IPS-15b (cell line): ENCODE measurements at regions not wholly inside any gene's neighbourhood (a gene's known extent, or its start where the extent isn't known, plus 50 kb on each side); places are given as distances from the start of the nearest gene placed in this dataset.

Experiments
- H3K27me3 ChIP-seq: one replicate; pipeline ENCODE4 v1.6.1; 2013; ENCODE audit warnings: low read length; ENCODE audit not compliant: control insufficient read depth, insufficient read depth
- H3K36me3 ChIP-seq: one replicate; pipeline ENCODE4 v1.6.1; 2013; ENCODE audit warnings: low read length; ENCODE audit not compliant: control insufficient read depth, insufficient read depth
- H3K4me1 ChIP-seq: one replicate; pipeline ENCODE4 v1.6.1; 2013; ENCODE audit warnings: mild to moderate bottlenecking, low read length; ENCODE audit not compliant: control insufficient read depth, insufficient read depth
- H3K4me3 ChIP-seq: one replicate; pipeline ENCODE4 v1.5.1; 2013; ENCODE audit warnings: low read depth, low read length
- H3K9ac ChIP-seq: one replicate; pipeline ENCODE4 v1.6.1; 2013; ENCODE audit warnings: low read depth, mild to moderate bottlenecking, low read length
- H3K9me3 ChIP-seq: one replicate; pipeline ENCODE4 v1.6.1; 2013; ENCODE audit warnings: mild to moderate bottlenecking, low read length; ENCODE audit not compliant: control insufficient read depth, insufficient read depth

- no peaks in the 10 kb centered on the region for H3K27me3 ChIP-seq
- no peaks in the 10 kb centered on the region for H3K36me3 ChIP-seq
- peaks cover 3% of the 10 kb centered on the region for H3K4me1 ChIP-seq
- H3K9ac ChIP-seq = no peak overlapping the region
- H3K9me3 ChIP-seq = no peaks in the 10 kb centered on the region
- no peak overlapping the region for H3K4me3 ChIP-seq
These were observed 572.7 kb downstream of the FGF9 start for GRCh38 chr13:22243469-22244163.

DNA sequence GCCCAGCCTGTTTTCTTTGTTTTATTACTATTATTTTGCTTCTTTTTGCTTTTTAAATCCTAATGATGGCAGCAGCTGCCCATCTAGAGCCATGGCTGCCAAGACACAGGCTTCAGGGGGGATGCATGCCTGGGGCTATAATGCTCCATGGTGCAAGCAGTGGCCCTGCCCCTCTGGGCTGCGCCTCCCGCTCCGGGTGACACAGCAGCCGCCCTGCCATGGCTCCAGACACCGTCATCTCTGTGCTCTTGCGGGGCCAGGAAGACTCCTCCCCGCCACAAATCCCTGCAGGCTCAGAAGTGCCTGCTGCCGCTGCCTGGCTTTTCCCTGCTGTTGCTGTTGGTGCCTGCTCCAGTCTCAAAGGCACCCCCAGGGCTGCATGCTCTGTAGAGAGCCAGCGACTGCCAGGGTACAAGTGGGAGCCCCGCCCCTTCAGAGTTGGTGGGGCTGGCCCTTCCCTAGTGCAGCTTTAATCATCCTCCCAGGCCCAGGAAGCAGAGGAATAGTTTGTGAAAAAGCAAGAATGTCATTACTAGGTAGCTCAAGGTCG, 581.5 kb downstream of the FGF9 start:
- H3K27me3 ChIP-seq = no peaks in the 10 kb centered on the region
- no peak overlapping the region for H3K9ac ChIP-seq
- no peak overlapping the region for H3K4me3 ChIP-seq
- no peaks in the 10 kb centered on the region for H3K9me3 ChIP-seq
- no peaks in the 10 kb centered on the region for H3K36me3 ChIP-seq
- no peaks in the 10 kb centered on the region for H3K4me1 ChIP-seq

- no peaks in the 10 kb centered on the region for H3K27me3 ChIP-seq
- H3K9ac ChIP-seq = no peak overlapping the region
- no peak overlapping the region for H3K4me3 ChIP-seq
- H3K4me1 ChIP-seq = no peaks in the 10 kb centered on the region
- H3K36me3 ChIP-seq = no peaks in the 10 kb centered on the region
- no peaks in the 10 kb centered on the region for H3K9me3 ChIP-seq
These were observed 582.2 kb downstream of the FGF9 start for GRCh38 chr13:22253107-22253506.

DNA sequence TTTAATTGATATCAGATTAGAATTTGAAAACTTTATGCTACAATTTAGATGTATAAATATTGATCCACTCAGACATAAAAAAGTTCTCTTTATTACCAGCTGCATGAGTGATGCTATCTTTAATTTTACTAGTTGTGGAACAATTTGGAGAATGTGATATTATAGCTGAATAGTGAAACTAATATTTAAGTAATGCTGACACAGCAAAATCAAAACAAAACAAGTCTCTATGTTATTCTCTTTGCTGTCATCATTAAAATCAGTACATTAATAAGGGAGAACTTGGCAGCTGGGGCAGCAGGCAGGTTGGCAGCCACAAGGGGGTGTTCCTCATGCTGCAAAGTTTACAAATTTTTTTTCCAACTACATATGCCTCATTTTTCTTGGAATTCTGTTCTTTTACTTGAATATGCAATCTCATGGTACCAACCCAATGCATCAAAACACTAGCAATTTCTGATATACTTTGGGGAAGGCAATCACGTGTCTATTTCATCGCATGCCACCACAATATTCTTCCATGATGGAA, 585.3 kb downstream of the FGF9 start:
- H3K4me3 ChIP-seq = no peak overlapping the region
- no peaks in the 10 kb centered on the region for H3K4me1 ChIP-seq
- no peaks in the 10 kb centered on the region for H3K27me3 ChIP-seq
- no peaks in the 10 kb centered on the region for H3K9me3 ChIP-seq
- no peaks in the 10 kb centered on the region for H3K36me3 ChIP-seq
- no peak overlapping the region for H3K9ac ChIP-seq

DNA sequence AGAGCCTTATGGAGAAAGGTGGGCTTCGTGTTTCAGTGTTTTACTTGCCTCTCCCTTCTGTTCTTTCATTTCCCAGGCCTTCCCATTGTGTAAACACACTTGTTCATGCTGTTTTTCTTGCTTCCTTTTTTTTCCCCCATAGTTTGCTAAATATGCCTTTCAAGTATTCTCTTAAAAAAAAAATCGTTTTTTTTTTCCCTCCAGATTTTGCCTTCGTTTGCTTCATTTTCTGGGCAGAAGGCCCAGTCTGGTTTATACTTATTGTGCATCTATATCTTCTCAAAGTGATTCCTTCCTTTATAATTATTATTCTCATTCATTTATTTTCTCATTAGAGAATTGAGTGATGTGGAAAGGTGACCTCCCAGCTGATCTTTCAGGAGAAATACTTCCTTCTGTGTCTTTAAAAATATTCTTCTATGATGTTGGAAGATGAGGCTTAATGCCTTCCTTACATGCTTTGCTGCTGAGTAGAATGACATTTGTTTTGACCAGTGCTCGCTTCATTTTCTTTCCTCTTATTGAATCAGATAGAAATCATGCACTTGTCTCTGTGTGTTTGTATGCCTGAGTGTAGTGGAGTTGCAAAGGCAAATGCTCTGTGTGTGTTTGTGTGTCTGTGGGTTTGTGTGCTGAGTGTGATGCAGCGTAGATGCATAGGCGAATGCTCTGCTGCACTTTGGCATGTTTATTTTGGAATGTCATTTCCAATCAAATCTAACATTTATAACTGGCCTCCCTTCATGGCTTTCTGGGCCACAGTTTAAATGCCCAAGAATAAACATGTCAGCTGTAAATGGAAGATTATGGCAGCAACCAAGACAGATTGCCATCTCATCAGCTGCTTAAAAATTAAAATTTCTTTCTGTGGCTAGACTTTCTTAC, 591.4 kb downstream of the FGF9 start:
- H3K36me3 ChIP-seq = no peaks in the 10 kb centered on the region
- H3K27me3 ChIP-seq = no peaks in the 10 kb centered on the region
- no peaks in the 10 kb centered on the region for H3K9me3 ChIP-seq
- H3K9ac ChIP-seq = no peak overlapping the region
- no peaks in the 10 kb centered on the region for H3K4me1 ChIP-seq
- H3K4me3 ChIP-seq = no peak overlapping the region

GRCh38 chr13:22263185-22263584, 592.3 kb downstream of the FGF9 start:
- H3K27me3 ChIP-seq = no peaks in the 10 kb centered on the region
- no peaks in the 10 kb centered on the region for H3K36me3 ChIP-seq
- no peak overlapping the region for H3K9ac ChIP-seq
- no peaks in the 10 kb centered on the region for H3K4me1 ChIP-seq
- no peaks in the 10 kb centered on the region for H3K9me3 ChIP-seq
- H3K4me3 ChIP-seq = no peak overlapping the region

DNA sequence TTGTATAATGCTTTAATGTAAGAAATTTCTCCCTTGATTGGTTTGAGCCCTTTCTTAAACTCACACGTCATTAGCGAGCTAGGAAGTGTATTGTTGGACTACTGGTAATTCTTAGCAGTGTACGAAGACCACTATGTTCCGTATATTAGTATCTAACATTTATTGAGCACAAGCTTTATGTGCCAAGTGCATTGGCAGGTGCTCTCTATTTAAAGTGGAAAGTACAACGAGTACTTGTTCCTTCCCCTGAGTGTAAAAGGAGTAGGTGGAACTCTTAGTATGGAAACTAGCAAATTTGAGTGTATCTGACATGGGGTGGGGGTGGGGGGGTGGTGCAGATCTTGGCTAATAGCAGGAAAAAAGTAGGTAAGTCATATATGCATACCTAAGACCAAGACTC, 594.7 kb downstream of the FGF9 start:
- Histone ChIP-seq H3K9ac (no peak overlapping the region), H3K36me3 (no peaks in the 10 kb centered on the region), H3K27me3 (no peaks in the 10 kb centered on the region), H3K9me3 (no peaks in the 10 kb centered on the region), H3K4me3 (no peak overlapping the region), H3K4me1 (no peaks in the 10 kb centered on the region)

GRCh38 chr13:22270881-22271280, 600.0 kb downstream of the FGF9 start:
- Histone ChIP-seq H3K27me3 (no peaks in the 10 kb centered on the region), H3K36me3 (no peaks in the 10 kb centered on the region), H3K9me3 (no peaks in the 10 kb centered on the region), H3K4me3 (no peak overlapping the region), H3K4me1 (no peaks in the 10 kb centered on the region), H3K9ac (no peak overlapping the region)

GRCh38 chr13:22271903-22272302, 601.0 kb downstream of the FGF9 start:
- H3K9me3 ChIP-seq = no peaks in the 10 kb centered on the region
- no peaks in the 10 kb centered on the region for H3K4me1 ChIP-seq
- no peaks in the 10 kb centered on the region for H3K27me3 ChIP-seq
- no peak overlapping the region for H3K9ac ChIP-seq
- no peaks in the 10 kb centered on the region for H3K36me3 ChIP-seq
- no peak overlapping the region for H3K4me3 ChIP-seq

DNA sequence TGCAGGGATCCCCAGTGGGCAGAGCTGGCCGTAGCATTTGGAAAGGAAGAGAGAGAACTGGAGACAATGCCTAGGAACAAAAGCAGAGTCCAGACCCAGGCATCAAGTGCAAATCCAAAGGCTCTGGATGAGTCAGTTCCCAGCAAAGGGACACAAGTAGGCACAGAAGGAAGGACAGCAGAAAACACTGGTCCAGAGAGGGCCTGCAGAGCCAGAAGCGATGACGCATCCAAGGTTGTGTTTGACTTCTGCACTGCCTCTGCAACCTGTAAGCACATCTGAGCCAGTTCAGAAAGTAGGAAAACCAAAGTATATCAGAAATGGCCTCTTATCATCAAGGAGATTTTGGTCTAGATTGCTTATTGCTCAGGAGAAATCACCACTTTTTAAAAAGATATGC, 604.5 kb downstream of the FGF9 start:
- Histone ChIP-seq H3K4me1 (no peaks in the 10 kb centered on the region), H3K4me3 (no peak overlapping the region), H3K27me3 (no peaks in the 10 kb centered on the region), H3K9me3 (no peaks in the 10 kb centered on the region), H3K9ac (no peak overlapping the region), H3K36me3 (no peaks in the 10 kb centered on the region)

GRCh38 chr13:22276616-22277015, 605.7 kb downstream of the FGF9 start:
- H3K27me3 ChIP-seq = no peaks in the 10 kb centered on the region
- no peak overlapping the region for H3K9ac ChIP-seq
- no peaks in the 10 kb centered on the region for H3K36me3 ChIP-seq
- H3K4me3 ChIP-seq = no peak overlapping the region
- H3K9me3 ChIP-seq = no peaks in the 10 kb centered on the region
- H3K4me1 ChIP-seq = no peaks in the 10 kb centered on the region
